Neuronal stem cell (in vitro differentiated cells): ENCODE measurements at regions not wholly inside any gene's neighbourhood (a gene's known extent, or its start where the extent isn't known, plus 50 kb on each side); places are given as distances from the start of the nearest gene placed in this dataset.
A peak's percentile ranks its signal among the peaks of the same experiment; 100 is the strongest.

Experiments used
- DNase-seq: peaks from one replicate; pipeline ENCODE4 v3.0.0-alpha.2; 2013; ENCODE audit warnings: low spot score
- H2AFZ ChIP-seq: one replicate; pipeline ENCODE4 v1.6.1; 2013; ENCODE audit warnings: mild to moderate bottlenecking, low read length, inconsistent platforms
- H2AK5ac ChIP-seq: 2 replicates; pipeline ENCODE4 v1.6.1; 2013; ENCODE audit warnings: low read depth, mild to moderate bottlenecking, inconsistent platforms, low read length, moderate library complexity, mixed read lengths
- H2BK120ac ChIP-seq: 2 replicates; pipeline ENCODE4 v1.6.1; 2013; ENCODE audit warnings: low read depth, mild to moderate bottlenecking, inconsistent platforms, low read length, moderate library complexity, mixed read lengths
- H2BK12ac ChIP-seq: one replicate; pipeline ENCODE4 v1.6.1; 2013; ENCODE audit warnings: low read length, inconsistent platforms
- H2BK15ac ChIP-seq: 2 replicates; pipeline ENCODE4 v1.6.1; 2013; ENCODE audit warnings: mild to moderate bottlenecking, low read length, inconsistent platforms, mixed read lengths
- H2BK5ac ChIP-seq: one replicate; pipeline ENCODE4 v1.6.1; 2013; ENCODE audit warnings: inconsistent platforms, mild to moderate bottlenecking, low read length, moderate library complexity
- H3K14ac ChIP-seq: one replicate; pipeline ENCODE4 v1.6.1; 2013; ENCODE audit warnings: low read length, inconsistent platforms
- H3K18ac ChIP-seq: 2 replicates; pipeline ENCODE4 v1.6.1; 2013; ENCODE audit warnings: low read length, inconsistent platforms
- H3K23ac ChIP-seq: 2 replicates; pipeline ENCODE4 v1.6.1; 2013; ENCODE audit warnings: low read depth, mild to moderate bottlenecking, mixed read lengths, low read length, inconsistent platforms; ENCODE audit not compliant: poor library complexity
- H3K27ac ChIP-seq: replicated peaks from 3 replicates; pipeline ENCODE4 v1.5.1; 2013; ENCODE audit warnings: low read length, inconsistent platforms
- H3K27me3 ChIP-seq, 3 experiments: 2 replicates each; pipeline ENCODE4 v1.6.1; 2013; ENCODE audit warnings: low read length in 3 of 3, mild to moderate bottlenecking in 2 of 3, inconsistent platforms in 1 of 3, low read depth in 1 of 3, mixed read lengths in 1 of 3, moderate library complexity in 1 of 3; ENCODE audit not compliant: control insufficient read depth in 3 of 3, insufficient read depth in 3 of 3
- H3K36me3 ChIP-seq, 2 donors: replicated peaks in 1 of 2; 2 replicates each; pipeline ENCODE4 v1.6.1; 2013; ENCODE audit warnings: low read length in 2 of 2; ENCODE audit not compliant: control insufficient read depth in 2 of 2, insufficient read depth in 2 of 2
- H3K4ac ChIP-seq: 2 replicates; pipeline ENCODE4 v1.6.1; 2013; ENCODE audit warnings: inconsistent platforms, mild to moderate bottlenecking, low read length, moderate library complexity
- H3K4me1 ChIP-seq, 2 donors: 1 replicate in 1 of 2; 2 replicates in 1 of 2; pipeline ENCODE4 v1.6.1; 2013; ENCODE audit warnings: low read length in 2 of 2, low read depth in 1 of 2; ENCODE audit not compliant: control insufficient read depth in 2 of 2, insufficient read depth in 1 of 2
- H3K4me2 ChIP-seq: one replicate; pipeline ENCODE4 v1.6.1; 2013; ENCODE audit warnings: mild to moderate bottlenecking, low read length, inconsistent platforms; ENCODE audit not compliant: insufficient read depth, poor library complexity, severe bottlenecking
- H3K4me3 ChIP-seq, 2 donors: 2 replicates each; pipeline ENCODE4 v1.5.1; 2013; ENCODE audit warnings: low read length in 2 of 2, mild to moderate bottlenecking in 2 of 2, inconsistent platforms in 1 of 2, moderate library complexity in 1 of 2
- H3K79me1 ChIP-seq: one replicate; pipeline ENCODE4 v1.6.1; 2013; ENCODE audit warnings: low read depth, mild to moderate bottlenecking, inconsistent platforms, low read length, moderate library complexity
- H3K9ac ChIP-seq: one replicate; pipeline ENCODE4 v1.6.1; 2013; ENCODE audit warnings: mild to moderate bottlenecking, low read depth, low read length, inconsistent platforms; ENCODE audit not compliant: poor library complexity
- H3K9me3 ChIP-seq, 2 donors: replicated peaks in 1 of 2; 2 replicates each; pipeline versions ENCODE3 to v1.6.1; 2013; ENCODE audit warnings: low read length in 2 of 2, mild to moderate bottlenecking in 2 of 2, inconsistent platforms in 1 of 2, low read depth in 1 of 2, mixed read lengths in 1 of 2, moderate library complexity in 1 of 2; ENCODE audit not compliant: control insufficient read depth in 2 of 2, insufficient read depth in 1 of 2
- H4K8ac ChIP-seq: one replicate; pipeline ENCODE4 v1.6.1; 2013; ENCODE audit warnings: low read depth, mild to moderate bottlenecking, inconsistent platforms, low read length, moderate library complexity
- H4K91ac ChIP-seq: one replicate; pipeline ENCODE4 v1.6.1; 2013; ENCODE audit warnings: low read length, low read depth, mild to moderate bottlenecking, inconsistent platforms; ENCODE audit not compliant: poor library complexity
- WGBS, 2 donors: extraction: QIAGEN DNeasy Blood & Tissue Kit; methylation state at CpG; one replicate each; pipeline ENCODE4 v1.1.7; 2013; ENCODE audit warnings: missing lambda C conversion rate in 2 of 2, mixed read lengths in 1 of 2; ENCODE audit not compliant: insufficient read length in 2 of 2, insufficient replicate concordance in 1 of 2; ENCODE audit errors: extremely low coverage in 2 of 2; 5-methylcytosine and 5-hydroxymethylcytosine counted together

DNA sequence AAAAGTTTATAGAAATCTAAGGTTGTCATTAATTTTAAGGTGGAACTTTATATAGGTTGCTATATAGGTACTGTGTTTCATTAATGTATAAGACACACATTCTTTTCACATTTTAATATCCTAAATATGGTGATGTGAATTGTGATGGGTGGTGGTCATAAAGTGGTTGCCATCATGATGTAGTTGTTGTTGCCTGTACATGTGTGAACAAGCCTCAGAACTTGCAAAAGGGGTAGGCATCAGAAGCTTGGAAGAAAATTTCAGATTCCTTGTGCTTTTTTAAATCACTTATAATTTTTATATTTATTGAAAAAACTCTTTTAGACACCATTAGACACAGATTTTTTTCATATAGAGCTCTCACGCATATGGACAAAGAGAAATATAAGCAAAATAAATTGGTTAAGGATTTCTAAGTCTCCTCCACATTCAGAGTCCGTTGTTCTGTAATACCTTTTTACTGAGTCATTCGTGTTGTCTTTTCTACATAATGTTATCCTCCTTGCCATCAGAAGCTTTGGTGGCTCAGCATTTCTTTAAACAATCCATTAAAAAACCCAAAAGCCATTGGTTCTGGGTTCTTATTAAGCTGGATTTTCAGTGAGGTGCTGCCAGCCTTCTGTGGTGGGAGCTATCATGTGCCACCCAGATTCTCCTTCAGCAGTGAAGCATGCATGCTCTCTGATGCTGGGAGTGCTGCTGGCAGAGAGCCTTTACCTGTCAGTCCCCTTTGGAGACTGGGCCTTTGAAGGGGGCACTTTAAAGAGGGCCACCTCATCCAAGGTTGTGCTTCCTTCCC lies 140.4 kb upstream of the GALNT15 start:
- Histone ChIP-seq H2BK15ac (no peak overlapping the region), H3K4me2 (no peak overlapping the region), H3K9me3 (no peaks in the 10 kb centered on the region), H3K4me1 (no peaks in the 10 kb centered on the region), H3K4me3 (no peak overlapping the region), H3K27ac (no peak overlapping the region), H2BK12ac (no peak overlapping the region), H2AK5ac (no peak overlapping the region), H3K4ac (no peak overlapping the region), H3K18ac (no peak overlapping the region), H3K9ac (no peak overlapping the region), H3K27me3 (no peaks in the 10 kb centered on the region), H3K23ac (no peak overlapping the region), H2BK120ac (no peak overlapping the region), H4K91ac (no peak overlapping the region), H3K14ac (no peak overlapping the region), H3K79me1 (no peaks in the 10 kb centered on the region), H3K36me3 (no peaks in the 10 kb centered on the region), H2AFZ (no peak overlapping the region), H2BK5ac (no peak overlapping the region), H4K8ac (no peak overlapping the region)
- WGBS, 2 donors, result no CpG with 5 or more reads among the region's 3 CpGs
- no peak for DNase-seq

DNA sequence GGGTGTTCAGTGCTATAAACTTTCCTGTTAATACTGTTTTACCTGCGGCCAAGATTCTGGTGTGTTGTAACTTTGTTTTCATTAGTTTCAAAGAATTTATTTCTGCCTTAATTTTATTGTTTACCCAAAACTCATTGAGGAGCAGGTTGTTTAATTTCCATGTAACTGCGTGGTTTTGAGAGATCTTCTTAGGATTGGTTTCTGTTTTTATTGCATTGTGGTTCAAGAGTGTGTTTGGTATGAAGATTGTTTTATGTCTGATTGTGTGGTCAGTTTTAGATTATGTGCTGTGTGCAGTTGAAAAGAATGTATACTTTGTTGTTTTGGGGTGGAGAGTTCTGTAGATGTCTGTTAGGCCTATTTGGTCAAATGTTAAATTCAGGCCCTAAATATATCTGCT lies 133.5 kb upstream of the GALNT15 start:
- H3K4ac ChIP-seq, result no peak overlapping the region
- no peak for DNase-seq
- H4K91ac ChIP-seq, result no peak overlapping the region
- no peak overlapping the region for H3K9ac ChIP-seq
- H3K4me1 ChIP-seq, result no peaks in the 10 kb centered on the region
- no peak overlapping the region for H4K8ac ChIP-seq
- no peak overlapping the region for H3K27ac ChIP-seq
- H2BK120ac ChIP-seq, result no peak overlapping the region
- H3K27me3 ChIP-seq, result peaks cover 0 to 2% (median 0%) of the 10 kb centered on the region in 3 experiments
- no peaks in the 10 kb centered on the region for H3K79me1 ChIP-seq
- H3K9me3 ChIP-seq, result no peaks in the 10 kb centered on the region
- no peak overlapping the region for H2BK5ac ChIP-seq
- H3K23ac ChIP-seq, result no peak overlapping the region
- WGBS, 2 donors, result no CpG with 5 or more reads among the region's 2 CpGs
- no peaks in the 10 kb centered on the region for H3K36me3 ChIP-seq
- H3K14ac ChIP-seq, result no peak overlapping the region
- no peak overlapping the region for H2AFZ ChIP-seq
- no peak overlapping the region for H3K4me2 ChIP-seq
- no peak overlapping the region for H2BK12ac ChIP-seq
- H2BK15ac ChIP-seq, result no peak overlapping the region
- H2AK5ac ChIP-seq, result no peak overlapping the region
- no peak overlapping the region for H3K4me3 ChIP-seq
- H3K18ac ChIP-seq, result no peak overlapping the region

DNA sequence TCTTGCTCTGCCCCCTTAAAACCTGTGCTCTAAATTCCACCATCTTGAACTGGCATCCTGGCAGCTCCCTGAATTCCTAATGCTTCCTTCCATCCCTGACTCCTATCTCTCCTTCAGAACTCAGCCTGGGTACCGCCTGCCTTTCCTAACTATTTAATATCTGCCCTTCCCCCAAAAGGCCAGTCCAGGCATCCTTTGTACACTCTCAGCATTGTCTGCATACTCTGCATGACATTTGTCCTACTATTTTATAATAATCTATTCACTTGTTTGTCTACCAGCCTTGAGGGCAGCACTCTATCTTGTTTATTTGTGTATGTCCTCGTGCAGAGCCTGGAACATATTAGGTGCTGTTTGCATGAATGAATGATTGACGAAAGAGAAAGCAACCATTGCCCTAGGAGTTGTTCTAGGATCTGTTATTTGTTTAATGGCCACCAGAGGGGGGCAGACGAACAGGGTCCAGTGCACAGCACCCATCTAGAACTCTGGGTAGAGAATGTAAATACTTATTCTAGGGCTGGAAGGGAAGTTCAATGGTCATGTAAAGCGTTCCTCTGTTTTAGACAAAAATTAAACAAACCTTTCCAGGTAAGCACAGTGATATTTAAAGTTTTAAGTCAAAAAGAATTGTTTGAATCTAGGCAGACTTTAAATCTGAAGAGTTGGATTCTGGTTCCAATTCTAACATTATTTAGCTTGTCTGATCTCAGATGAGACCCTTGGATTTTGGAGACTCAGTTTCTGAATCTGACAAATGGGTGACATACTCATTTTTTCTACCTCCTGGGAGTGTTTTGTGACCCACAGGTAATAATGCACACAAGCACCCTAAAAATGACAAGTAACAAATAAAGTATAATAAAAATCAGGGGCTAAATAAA lies 125.8 kb upstream of the GALNT15 start:
- Histone ChIP-seq H3K4ac (no peak overlapping the region), H4K8ac (no peak overlapping the region), H3K9me3 (no peaks in the 10 kb centered on the region), H3K14ac (no peak overlapping the region), H2BK15ac (no peak overlapping the region), H3K18ac (no peak overlapping the region), H3K23ac (no peak overlapping the region), H3K4me2 (no peak overlapping the region), H3K9ac (no peak overlapping the region), H3K27me3 (peaks cover 0 to 2% (median 0%) of the 10 kb centered on the region in 3 experiments), H4K91ac (no peak overlapping the region), H2BK120ac (no peak overlapping the region), H3K4me1 (no peaks in the 10 kb centered on the region), H3K36me3 (no peaks in the 10 kb centered on the region), H2BK5ac (no peak overlapping the region), H3K79me1 (no peaks in the 10 kb centered on the region), H2AFZ (no peak overlapping the region), H3K4me3 (no peak overlapping the region), H2BK12ac (no peak overlapping the region), H3K27ac (no peak overlapping the region), H2AK5ac (no peak overlapping the region)
- peak; percentile 30 for DNase-seq
- WGBS, 2 donors, result no CpG with 5 or more reads among the region's 5 CpGs
